ENCODE measurements at regions not wholly inside any gene's neighbourhood (a gene's known extent, or its start where the extent isn't known, plus 50 kb on each side); places are given as distances from the start of the nearest gene placed in this dataset.

DNA sequence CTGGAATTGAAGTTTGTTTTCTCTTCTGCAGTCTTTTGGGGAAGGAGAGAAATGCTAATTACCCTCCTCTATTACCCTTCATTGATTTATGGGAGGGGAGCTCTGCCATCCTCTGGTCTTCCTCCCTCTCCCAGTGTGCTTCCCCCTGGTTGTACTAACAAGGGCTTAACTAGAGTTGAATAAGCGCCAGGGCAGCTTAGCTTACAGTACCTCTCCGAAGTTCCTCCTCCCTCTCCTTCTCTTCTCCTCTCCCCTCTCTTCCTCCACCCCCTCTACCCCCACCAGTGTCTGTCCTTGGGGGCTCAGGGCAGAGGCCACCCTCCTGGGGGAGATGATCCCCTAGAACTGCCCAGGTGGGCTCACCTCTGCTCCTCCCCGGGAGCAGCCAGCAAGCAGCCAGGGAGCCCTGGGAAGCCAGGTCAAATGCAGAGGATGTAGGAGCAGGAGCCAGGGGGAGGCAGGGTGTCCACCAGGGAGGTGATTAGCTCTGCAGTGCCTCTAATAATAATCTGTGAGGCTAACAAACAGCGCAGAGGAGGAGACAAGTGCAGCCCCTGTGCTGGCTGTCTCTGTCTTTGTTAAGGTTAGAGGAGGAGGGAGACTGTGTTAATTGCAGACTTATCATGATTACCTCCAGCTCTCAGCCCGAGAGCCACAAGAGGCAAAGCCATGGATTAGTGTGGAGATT, 191.6 kb upstream of the CADM1 start:
- Histone ChIP-seq H3K9me3 (no peaks in the 10 kb centered on the region), H3K27me3 (no peaks in the 10 kb centered on the region), H3K27ac (no peak overlapping the region), H3K4me1 (peaks cover 5 to 14% of the 10 kb centered on the region in 2 donors), H3K4me3 (no peak overlapping the region), H3K36me3 (no peaks in the 10 kb centered on the region)
- TF ChIP-seq POLR2A (IDR thresholded peaks at IDR 0.05) = no peak
- TF ChIP-seq, protein P1, sequence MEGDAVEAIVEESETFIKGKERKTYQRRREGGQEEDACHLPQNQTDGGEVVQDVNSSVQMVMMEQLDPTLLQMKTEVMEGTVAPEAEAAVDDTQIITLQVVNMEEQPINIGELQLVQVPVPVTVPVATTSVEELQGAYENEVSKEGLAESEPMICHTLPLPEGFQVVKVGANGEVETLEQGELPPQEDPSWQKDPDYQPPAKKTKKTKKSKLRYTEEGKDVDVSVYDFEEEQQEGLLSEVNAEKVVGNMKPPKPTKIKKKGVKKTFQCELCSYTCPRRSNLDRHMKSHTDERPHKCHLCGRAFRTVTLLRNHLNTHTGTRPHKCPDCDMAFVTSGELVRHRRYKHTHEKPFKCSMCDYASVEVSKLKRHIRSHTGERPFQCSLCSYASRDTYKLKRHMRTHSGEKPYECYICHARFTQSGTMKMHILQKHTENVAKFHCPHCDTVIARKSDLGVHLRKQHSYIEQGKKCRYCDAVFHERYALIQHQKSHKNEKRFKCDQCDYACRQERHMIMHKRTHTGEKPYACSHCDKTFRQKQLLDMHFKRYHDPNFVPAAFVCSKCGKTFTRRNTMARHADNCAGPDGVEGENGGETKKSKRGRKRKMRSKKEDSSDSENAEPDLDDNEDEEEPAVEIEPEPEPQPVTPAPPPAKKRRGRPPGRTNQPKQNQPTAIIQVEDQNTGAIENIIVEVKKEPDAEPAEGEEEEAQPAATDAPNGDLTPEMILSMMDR (IDR thresholded peaks at IDR 0.05 in 4 of 5, conservative IDR thresholded peaks at IDR 0.05 in 1 of 5) = no peak
- intact Hi-C loops (cut with DNase I; ENCODE audit: low total_unique reads) = no loop called here
- ATAC-seq = no peak
- no peak for DNase-seq
- in situ Hi-C loops (cut with MboI; ENCODE audit: low sequenced_read_pairs in 4 of 4) = no loop called here

DNA sequence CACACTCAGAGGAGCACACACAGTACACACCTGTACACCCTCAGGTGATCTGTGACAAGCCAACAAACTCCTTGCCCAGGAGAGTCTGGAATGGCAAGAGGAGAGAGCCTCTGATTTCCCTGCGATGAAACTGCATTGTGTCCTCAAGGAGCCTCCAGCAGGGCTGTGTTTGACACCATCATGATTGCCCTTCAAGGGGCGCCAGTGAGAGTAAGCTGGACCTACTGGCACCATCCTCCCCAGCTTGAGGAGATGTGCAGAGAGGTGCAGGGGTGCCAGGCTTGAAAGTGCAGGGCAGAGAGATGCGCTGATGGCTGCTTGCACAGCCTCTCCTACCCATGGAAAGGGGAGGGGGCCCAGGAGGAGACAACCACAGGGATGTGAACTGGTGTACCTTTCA, 188.8 kb upstream of the CADM1 start:
- DNase-seq = no peak

DNA sequence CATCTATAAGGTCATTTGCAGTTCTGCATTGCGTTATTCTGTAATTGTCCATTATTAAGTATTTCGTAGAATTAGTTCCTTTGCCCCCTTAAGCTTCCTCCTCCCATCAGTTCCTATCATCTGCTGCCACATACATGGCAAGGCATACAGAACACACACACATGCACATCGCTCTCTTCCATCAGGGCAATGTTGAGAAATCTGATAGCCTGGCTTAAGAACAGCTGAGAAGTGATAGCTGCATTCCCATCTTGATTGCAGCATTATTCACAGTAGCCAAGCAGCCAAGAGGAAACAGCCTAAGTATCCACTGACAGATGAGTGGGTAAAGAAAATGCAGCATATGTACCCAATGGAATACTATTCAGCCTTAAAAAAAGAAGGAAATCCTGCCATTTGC, 186.8 kb upstream of the CADM1 start:
- Histone ChIP-seq H3K4me1 (no peaks in the 10 kb centered on the region), H3K27me3 (no peaks in the 10 kb centered on the region), H3K9me3 (no peaks in the 10 kb centered on the region), H3K27ac (no peak overlapping the region), H3K36me3 (no peaks in the 10 kb centered on the region), H3K4me3 (no peak overlapping the region)
- ATAC-seq (no peak), DNase-seq (no peak)
- in situ Hi-C loops (cut with MboI; ENCODE audit: low sequenced_read_pairs in 4 of 4) = no loop called here
- intact Hi-C loops (cut with DNase I; ENCODE audit: low total_unique reads) = no loop called here
- TF ChIP-seq POLR2A (IDR thresholded peaks at IDR 0.05) = no peak
- TF ChIP-seq, protein P1 (IDR thresholded peaks at IDR 0.05 in 4 of 5, conservative IDR thresholded peaks at IDR 0.05 in 1 of 5) = no peak

More for the DNA sequence above, 188.8 kb upstream of the CADM1 start:
- no peak for TF ChIP-seq POLR2A (IDR thresholded peaks at IDR 0.05)
- TF ChIP-seq, protein P1 (IDR thresholded peaks at IDR 0.05 in 4 of 5, conservative IDR thresholded peaks at IDR 0.05 in 1 of 5) = no peak
- Histone ChIP-seq H3K9me3 (no peaks in the 10 kb centered on the region), H3K27ac (no peak overlapping the region), H3K36me3 (no peaks in the 10 kb centered on the region), H3K27me3 (no peaks in the 10 kb centered on the region), H3K4me3 (no peak overlapping the region), H3K4me1 (no peaks in the 10 kb centered on the region)
- ATAC-seq = no peak
- in situ Hi-C loops (cut with MboI; ENCODE audit: low sequenced_read_pairs in 4 of 4) = no loop called here
- intact Hi-C loops (cut with DNase I; ENCODE audit: low total_unique reads) = no loop called here

DNA sequence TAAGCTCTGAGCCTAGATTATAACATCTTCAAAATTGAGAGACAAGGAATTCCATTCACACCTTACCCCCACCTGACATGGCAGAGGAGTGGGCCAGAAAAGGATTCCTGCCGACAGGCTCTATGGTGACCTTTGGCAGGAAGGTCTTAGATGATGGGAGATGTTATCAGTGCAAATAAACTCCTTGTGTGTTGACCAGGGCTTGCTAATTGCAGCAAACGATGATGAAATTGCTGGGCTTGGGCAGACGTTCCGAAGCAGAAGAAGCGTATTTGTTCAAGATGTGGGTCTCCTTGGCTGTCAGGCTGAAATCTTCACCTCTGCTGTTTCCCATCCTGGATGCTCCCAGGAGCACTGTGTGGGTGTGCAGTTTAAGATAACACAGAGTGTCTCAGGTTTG, 183.7 kb upstream of the CADM1 start:
- Histone ChIP-seq H3K27ac (no peak overlapping the region), H3K4me3 (no peak overlapping the region), H3K9me3 (no peaks in the 10 kb centered on the region), H3K4me1 (no peaks in the 10 kb centered on the region), H3K36me3 (no peaks in the 10 kb centered on the region), H3K27me3 (no peaks in the 10 kb centered on the region)
- in situ Hi-C loops (cut with MboI; ENCODE audit: low sequenced_read_pairs in 4 of 4) = no loop called here
- ATAC-seq = no peak
- DNase-seq = no peak
- intact Hi-C loops (cut with DNase I; ENCODE audit: low total_unique reads) = no loop called here
- no peak for TF ChIP-seq POLR2A (IDR thresholded peaks at IDR 0.05)
- TF ChIP-seq, protein P1 (IDR thresholded peaks at IDR 0.05 in 4 of 5, conservative IDR thresholded peaks at IDR 0.05 in 1 of 5) = no peak

DNA sequence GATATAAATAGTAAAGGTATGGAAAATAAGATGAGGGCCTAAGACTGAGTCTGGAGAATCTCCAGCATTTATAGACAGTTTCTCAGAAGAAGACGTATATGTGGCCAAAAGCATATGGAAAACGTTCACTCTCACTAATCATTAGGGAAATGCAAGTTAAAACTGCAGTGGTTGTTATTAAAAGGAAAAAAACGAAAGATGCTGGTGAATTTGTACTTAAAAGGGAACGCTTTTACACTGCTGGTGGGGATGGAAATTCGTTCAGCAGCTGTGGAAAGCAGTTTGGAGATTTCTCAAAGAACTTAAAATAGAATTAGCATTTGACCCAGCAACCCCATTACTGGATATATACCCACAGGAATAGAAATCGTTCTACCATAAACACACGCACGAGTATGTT, 180.5 kb upstream of the CADM1 start:
- ATAC-seq (no peak), DNase-seq (no peak)
- no peak for TF ChIP-seq POLR2A (IDR thresholded peaks at IDR 0.05)
- TF ChIP-seq, protein P1 (IDR thresholded peaks at IDR 0.05 in 4 of 5, conservative IDR thresholded peaks at IDR 0.05 in 1 of 5) = no peak
- Histone ChIP-seq H3K4me3 (no peak overlapping the region), H3K4me1 (no peaks in the 10 kb centered on the region), H3K36me3 (no peaks in the 10 kb centered on the region), H3K27me3 (no peaks in the 10 kb centered on the region), H3K9me3 (no peaks in the 10 kb centered on the region), H3K27ac (no peak overlapping the region)
- intact Hi-C loops (cut with DNase I; ENCODE audit: low total_unique reads) = no loop called here
- in situ Hi-C loops (cut with MboI; ENCODE audit: low sequenced_read_pairs in 4 of 4) = no loop called here

Data from gastrocnemius medialis (tissue), 4 donors.